B cell (primary cell): ENCODE measurements at regions not wholly inside any gene's neighbourhood (a gene's known extent, or its start where the extent isn't known, plus 50 kb on each side); places are given as distances from the start of the nearest gene placed in this dataset.

ENCODE experiments used
- CTCF ChIP-seq: fragments of 200-600 bp; IDR thresholded peaks from one replicate; pipeline ENCODE4 v1.8.0; 2022; ENCODE audit warnings: antibody characterized with exemption, mild to moderate bottlenecking
- EZH2 ChIP-seq: IDR thresholded peaks from 2 replicates; pipeline ENCODE4 v1.6.1; 2012; ENCODE audit warnings: borderline replicate concordance, low read depth, mild to moderate bottlenecking, moderate library complexity, low read length; ENCODE audit not compliant: insufficient read depth, poor library complexity, severe bottlenecking

- TF ChIP-seq CTCF (no peak), EZH2 (no peak)
These were observed 75.8 kb upstream of the TEX51 start for GRCh38 chr2:126822921-126823320.
